Adrenal gland (tissue), 9 donors: ENCODE measurements at regions not wholly inside any gene's neighbourhood (a gene's known extent, or its start where the extent isn't known, plus 50 kb on each side); places are given as distances from the start of the nearest gene placed in this dataset.

Experiments used
- DNase-seq, 7 donors: peaks; one replicate each; pipeline ENCODE4 v3.0.0-alpha.2; 2019 to 2020
- H3K27ac ChIP-seq, 5 donors: fragments of 200-600 bp; sonication (generic) in 4 of 5; 1 replicate in 3 of 5; 2 replicates in 2 of 5; pipeline versions ENCODE4 v1.5.1 to v1.8.0; 2016 to 2020; ENCODE audit warnings: mild to moderate bottlenecking in 1 of 5
- H3K27me3 ChIP-seq: fragments of 200-600 bp; 2 replicates; pipeline ENCODE4 v1.8.0; 2021
- H3K36me3 ChIP-seq, 2 donors: fragments of 200-600 bp; replicated peaks in 1 of 2; 1 replicate in 1 of 2; 2 replicates in 1 of 2; pipeline versions ENCODE4 v1.5.1 to v1.8.0; 2018 to 2022
- H3K4me1 ChIP-seq, 2 donors: fragments of 200-600 bp; replicated peaks in 1 of 2; 1 replicate in 1 of 2; 2 replicates in 1 of 2; pipeline versions ENCODE4 v1.5.1 to v1.8.0; 2018 to 2021
- H3K4me3 ChIP-seq, 4 donors: fragments of 200-600 bp; sonication (generic) in 3 of 4; one replicate each; pipeline ENCODE4 v1.5.1; 2016 to 2018
- H3K9me3 ChIP-seq, 3 donors: fragments of 200-600 bp; sonication (generic) in 1 of 3; replicated peaks in 1 of 3; 1 replicate in 2 of 3; 2 replicates in 1 of 3; pipeline versions ENCODE4 v1.5.1 to v1.8.0; 2016 to 2021
- POLR2A ChIP-seq, 2 donors: fragments of 450-650 bp; IDR thresholded peaks; one replicate each; pipeline ENCODE4 v1.6.1; 2017; ENCODE audit warnings: antibody characterized with exemption in 2 of 2, mild to moderate bottlenecking in 2 of 2, moderate library complexity in 1 of 2
- WGBS, 4 donors: extraction: QIAGEN DNeasy Blood & Tissue Kit in 2 of 4; methylation state at CpG; one replicate each; pipeline versions ENCODE4 v1.1.5 to v1.1.7; 2013 to 2017; 5-methylcytosine and 5-hydroxymethylcytosine counted together
- intact Hi-C, 2 donors: fragments of 100-400 bp; cut with DNase I; formaldehyde crosslinking; loops; one replicate each; pipeline versions ENCODE4 v1.14.1 to v1.15.0; 2022 to 2023
- TF ChIP-seq, protein P1 (sequence below), 6 experiments: fragments of 450-650 bp in 4 of 6; fragments of 200-600 bp in 2 of 6; sonication (generic) in 1 of 6; IDR thresholded peaks; 1 replicate in 5 of 6; 2 replicates in 1 of 6; pipeline versions ENCODE4 v1.5.1 to v1.8.0; 2016 to 2021; ENCODE audit warnings: antibody characterized with exemption in 6 of 6, mild to moderate bottlenecking in 2 of 6, moderate library complexity in 1 of 6
- donor health status: healthy with polysubstance abuse.
- donor health status: Bipolar disorder and iron deficiency.
- donor health status: DM: yes; HTN: yes; CAD: no.
- donor health status: DM: no; HTN: no; CAD: no.
- donor health status: DM: no; HTN: no; CAD: no.

DNA sequence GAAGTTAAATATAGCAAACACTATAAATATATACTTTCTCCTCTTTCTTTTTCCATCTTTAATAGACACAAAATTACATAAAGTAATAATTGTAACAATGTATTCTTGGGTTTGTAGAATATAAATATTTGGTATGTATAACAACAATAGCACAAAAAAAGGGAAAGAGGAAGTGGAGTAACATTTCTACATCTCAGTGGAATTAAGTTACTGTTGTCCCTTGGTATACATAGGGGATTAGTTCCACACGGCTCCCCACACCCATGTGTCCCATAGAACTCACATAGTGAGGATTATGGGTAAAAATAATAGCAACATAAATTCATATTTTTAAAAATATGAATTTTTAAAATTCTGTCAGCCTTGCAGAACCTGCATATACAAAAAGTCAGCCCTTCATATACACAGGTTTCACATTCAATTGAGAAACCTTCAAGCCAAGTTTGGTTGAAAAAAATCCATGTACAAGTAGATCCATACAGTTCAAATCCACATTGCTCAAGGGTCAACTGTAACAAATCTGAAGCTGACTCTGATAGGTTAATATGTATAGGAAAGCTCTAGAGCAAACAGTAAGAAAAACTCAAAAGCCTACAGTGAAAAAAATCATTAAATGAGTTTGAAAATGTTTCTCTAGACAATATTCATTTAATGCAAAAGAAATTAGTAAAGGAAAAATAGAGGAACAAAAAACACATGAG, 92.4 kb downstream of the HYCC1 start:
- intact Hi-C loops = no loop called here
- no peaks in the 10 kb centered on the region for H3K27me3 ChIP-seq
- no peak overlapping the region for H3K4me3 ChIP-seq
- H3K27ac ChIP-seq = no peak overlapping the region
- DNase-seq = no peak
- H3K4me1 ChIP-seq = no peaks in the 10 kb centered on the region
- WGBS, 4 donors = 62 to 84% (median 67%) methylated on average over 1 of the region's 1 CpG
- TF ChIP-seq POLR2A (IDR thresholded peaks at IDR 0.05) = no peak
- TF ChIP-seq, protein P1, sequence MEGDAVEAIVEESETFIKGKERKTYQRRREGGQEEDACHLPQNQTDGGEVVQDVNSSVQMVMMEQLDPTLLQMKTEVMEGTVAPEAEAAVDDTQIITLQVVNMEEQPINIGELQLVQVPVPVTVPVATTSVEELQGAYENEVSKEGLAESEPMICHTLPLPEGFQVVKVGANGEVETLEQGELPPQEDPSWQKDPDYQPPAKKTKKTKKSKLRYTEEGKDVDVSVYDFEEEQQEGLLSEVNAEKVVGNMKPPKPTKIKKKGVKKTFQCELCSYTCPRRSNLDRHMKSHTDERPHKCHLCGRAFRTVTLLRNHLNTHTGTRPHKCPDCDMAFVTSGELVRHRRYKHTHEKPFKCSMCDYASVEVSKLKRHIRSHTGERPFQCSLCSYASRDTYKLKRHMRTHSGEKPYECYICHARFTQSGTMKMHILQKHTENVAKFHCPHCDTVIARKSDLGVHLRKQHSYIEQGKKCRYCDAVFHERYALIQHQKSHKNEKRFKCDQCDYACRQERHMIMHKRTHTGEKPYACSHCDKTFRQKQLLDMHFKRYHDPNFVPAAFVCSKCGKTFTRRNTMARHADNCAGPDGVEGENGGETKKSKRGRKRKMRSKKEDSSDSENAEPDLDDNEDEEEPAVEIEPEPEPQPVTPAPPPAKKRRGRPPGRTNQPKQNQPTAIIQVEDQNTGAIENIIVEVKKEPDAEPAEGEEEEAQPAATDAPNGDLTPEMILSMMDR (IDR thresholded peaks at IDR 0.05) = no peak
- no peaks in the 10 kb centered on the region for H3K36me3 ChIP-seq
- H3K9me3 ChIP-seq = no peaks in the 10 kb centered on the region

GRCh38 chr7:22920672-22921071, 93.3 kb downstream of the HYCC1 start:
- WGBS, 4 donors = 69 to 85% (median 77%) methylated on average over 2 of the region's 2 CpGs
- Histone ChIP-seq H3K4me3 (no peak overlapping the region), H3K4me1 (no peaks in the 10 kb centered on the region), H3K9me3 (no peaks in the 10 kb centered on the region), H3K27me3 (no peaks in the 10 kb centered on the region), H3K27ac (no peak overlapping the region), H3K36me3 (no peaks in the 10 kb centered on the region)
- DNase-seq = no peak
- intact Hi-C loops = no loop called here
- TF ChIP-seq, protein P1 (IDR thresholded peaks at IDR 0.05) = no peak
- TF ChIP-seq POLR2A (IDR thresholded peaks at IDR 0.05) = no peak

DNA sequence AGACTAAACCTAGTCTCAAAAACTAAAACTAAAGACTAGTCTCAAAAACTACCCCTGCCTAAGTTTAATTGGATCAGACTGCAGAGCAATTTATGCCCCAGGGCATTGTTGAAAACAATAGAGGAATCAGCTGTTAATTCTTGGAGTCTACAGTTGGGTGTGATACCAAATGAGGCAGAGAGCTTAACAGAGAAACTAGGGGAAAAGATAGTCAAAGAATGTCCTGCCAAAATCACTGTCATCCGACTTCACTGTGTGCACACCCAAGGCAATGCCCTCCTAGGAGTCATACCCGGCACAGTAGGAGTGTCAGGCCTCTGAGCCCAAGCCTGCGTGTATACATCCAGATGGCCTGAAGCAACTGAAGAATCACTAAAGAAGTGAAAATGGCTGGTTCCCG, 90.5 kb upstream of the TOMM7 start:
- DNase-seq = no peak
- TF ChIP-seq POLR2A (IDR thresholded peaks at IDR 0.05) = no peak
- TF ChIP-seq, protein P1 (IDR thresholded peaks at IDR 0.05) = no peak
- no peaks in the 10 kb centered on the region for H3K4me1 ChIP-seq
- WGBS, 4 donors = 89 to 96% (median 94%) methylated on average over 4 of the region's 4 CpGs
- no peaks in the 10 kb centered on the region for H3K36me3 ChIP-seq
- H3K4me3 ChIP-seq = no peak overlapping the region
- H3K27ac ChIP-seq = no peak overlapping the region
- H3K9me3 ChIP-seq = no peaks in the 10 kb centered on the region
- no peaks in the 10 kb centered on the region for H3K27me3 ChIP-seq
- intact Hi-C loops = no loop called here

DNA sequence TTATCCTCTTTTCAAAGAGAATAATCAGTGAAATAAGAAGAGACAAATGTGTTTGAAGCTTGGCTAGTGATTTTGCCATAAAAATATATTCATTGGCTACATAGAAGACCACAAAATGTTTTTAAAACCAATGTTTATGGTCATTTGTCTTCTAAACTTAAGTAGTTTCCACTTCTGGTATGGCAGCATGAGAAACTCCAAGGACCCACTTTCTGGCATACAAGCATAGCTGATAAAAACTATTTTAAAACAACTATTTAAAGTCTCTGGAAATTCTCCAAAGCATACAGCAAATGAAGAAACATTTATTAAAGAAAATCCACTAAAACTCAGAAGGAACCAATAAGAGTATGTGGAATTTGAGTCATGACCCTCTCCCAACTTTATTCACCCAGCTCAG, 89.2 kb upstream of the TOMM7 start:
- H3K9me3 ChIP-seq = no peaks in the 10 kb centered on the region
- no peaks in the 10 kb centered on the region for H3K36me3 ChIP-seq
- H3K4me1 ChIP-seq = no peaks in the 10 kb centered on the region
- TF ChIP-seq, protein P1 (IDR thresholded peaks at IDR 0.05) = no peak
- TF ChIP-seq POLR2A (IDR thresholded peaks at IDR 0.05) = no peak
- no peak overlapping the region for H3K4me3 ChIP-seq
- DNase-seq = no peak
- no peaks in the 10 kb centered on the region for H3K27me3 ChIP-seq
- no peak overlapping the region for H3K27ac ChIP-seq
- intact Hi-C loops = no loop called here
